ENCODE measurements at regions not wholly inside any gene's neighbourhood (a gene's known extent, or its start where the extent isn't known, plus 50 kb on each side); places are given as distances from the start of the nearest gene placed in this dataset.

DNA sequence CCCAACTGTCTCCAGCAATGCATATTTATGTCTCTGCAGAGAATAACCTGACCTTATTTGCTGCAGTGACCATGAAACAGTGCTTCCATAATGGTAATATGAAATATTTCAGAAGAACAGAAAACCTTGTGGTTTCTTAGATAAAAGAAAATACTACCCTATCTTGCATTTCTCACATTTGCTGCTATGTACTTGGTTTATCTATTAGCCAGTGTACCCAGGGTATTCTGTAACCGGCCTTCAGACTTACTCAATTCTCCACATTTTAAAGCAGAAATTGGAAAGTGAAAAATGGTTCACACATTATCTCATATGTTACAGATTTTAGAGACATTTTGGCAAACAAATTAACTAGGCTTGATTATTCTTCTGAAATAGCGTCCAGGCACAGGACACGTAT is 57.9 kb upstream of the CCDC91 start:
- TF ChIP-seq, protein P1, sequence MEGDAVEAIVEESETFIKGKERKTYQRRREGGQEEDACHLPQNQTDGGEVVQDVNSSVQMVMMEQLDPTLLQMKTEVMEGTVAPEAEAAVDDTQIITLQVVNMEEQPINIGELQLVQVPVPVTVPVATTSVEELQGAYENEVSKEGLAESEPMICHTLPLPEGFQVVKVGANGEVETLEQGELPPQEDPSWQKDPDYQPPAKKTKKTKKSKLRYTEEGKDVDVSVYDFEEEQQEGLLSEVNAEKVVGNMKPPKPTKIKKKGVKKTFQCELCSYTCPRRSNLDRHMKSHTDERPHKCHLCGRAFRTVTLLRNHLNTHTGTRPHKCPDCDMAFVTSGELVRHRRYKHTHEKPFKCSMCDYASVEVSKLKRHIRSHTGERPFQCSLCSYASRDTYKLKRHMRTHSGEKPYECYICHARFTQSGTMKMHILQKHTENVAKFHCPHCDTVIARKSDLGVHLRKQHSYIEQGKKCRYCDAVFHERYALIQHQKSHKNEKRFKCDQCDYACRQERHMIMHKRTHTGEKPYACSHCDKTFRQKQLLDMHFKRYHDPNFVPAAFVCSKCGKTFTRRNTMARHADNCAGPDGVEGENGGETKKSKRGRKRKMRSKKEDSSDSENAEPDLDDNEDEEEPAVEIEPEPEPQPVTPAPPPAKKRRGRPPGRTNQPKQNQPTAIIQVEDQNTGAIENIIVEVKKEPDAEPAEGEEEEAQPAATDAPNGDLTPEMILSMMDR (conservative IDR thresholded peaks at IDR 0.05) = no peak
- no peak overlapping the region for H3K4me3 Mint-ChIP-seq
- no peak overlapping the region for H3K27ac Mint-ChIP-seq (ENCODE audit: unreplicated experiment)
- H3K36me3 Mint-ChIP-seq (ENCODE audit: low read depth) = no peaks in the 10 kb centered on the region
- no peaks in the 10 kb centered on the region for H3K9me3 Mint-ChIP-seq
- no peak for DNase-seq (ENCODE audit: low read depth, low spot score)
- no peaks in the 10 kb centered on the region for H3K27me3 Mint-ChIP-seq (ENCODE audit: low read depth)
- H3K4me1 Mint-ChIP-seq = no peaks in the 10 kb centered on the region

DNA sequence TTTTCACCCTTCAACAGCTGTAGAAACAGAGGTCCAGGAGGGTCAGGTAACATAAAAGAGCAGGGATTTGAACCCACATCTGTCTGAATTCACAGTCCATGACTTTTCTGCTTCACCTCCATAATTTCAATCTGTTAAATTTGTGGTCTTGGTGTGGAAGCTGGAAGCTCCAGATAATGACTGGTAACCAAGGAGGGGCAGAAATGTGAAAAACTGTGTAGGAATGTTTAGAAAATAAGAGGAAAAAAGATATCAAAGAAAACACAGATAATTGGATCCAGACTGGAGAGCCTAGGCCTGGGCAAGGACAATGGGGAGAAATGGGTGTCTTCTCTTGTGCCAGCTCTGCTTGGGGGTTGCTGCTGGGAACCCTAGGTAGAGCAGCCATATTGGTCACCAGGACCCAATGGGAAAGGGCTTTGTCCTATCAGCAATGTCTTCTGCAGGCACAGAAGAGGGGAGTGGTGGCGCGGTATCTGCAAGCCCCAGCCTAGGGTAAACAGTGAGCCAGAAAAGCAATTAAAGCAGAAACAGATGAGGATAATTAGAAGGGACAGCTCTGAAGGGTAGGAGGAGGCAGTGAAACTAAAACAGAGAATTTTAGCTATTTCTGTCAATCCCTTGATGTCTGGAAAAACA is 54.3 kb upstream of the CCDC91 start:
- H3K9me3 Mint-ChIP-seq = no peaks in the 10 kb centered on the region
- H3K27ac Mint-ChIP-seq (ENCODE audit: unreplicated experiment) = no peak overlapping the region
- no peaks in the 10 kb centered on the region for H3K27me3 Mint-ChIP-seq (ENCODE audit: low read depth)
- no peak overlapping the region for H3K4me3 Mint-ChIP-seq
- TF ChIP-seq, protein P1 (conservative IDR thresholded peaks at IDR 0.05) = no peak
- DNase-seq (ENCODE audit: low read depth, low spot score) = no peak
- H3K36me3 Mint-ChIP-seq (ENCODE audit: low read depth) = no peaks in the 10 kb centered on the region
- H3K4me1 Mint-ChIP-seq = no peaks in the 10 kb centered on the region

DNA sequence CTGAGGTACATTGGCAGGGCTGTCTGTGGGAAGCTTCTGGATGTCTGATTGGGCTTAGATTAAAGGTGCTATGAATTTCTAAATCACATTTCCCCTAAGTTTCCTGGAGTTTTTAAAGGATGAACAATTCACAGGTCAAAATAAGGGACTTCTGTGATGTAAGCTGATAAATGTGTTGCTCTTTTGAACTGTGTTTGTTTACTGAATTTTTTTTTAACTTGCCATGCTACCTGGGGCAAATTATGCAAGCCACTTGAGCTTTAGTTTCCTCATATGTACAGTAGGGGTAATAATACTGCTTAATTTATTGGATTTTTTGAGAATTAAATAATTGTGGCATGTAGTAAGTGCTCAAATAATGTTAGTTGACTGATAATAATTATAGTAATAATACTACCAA is 52.8 kb upstream of the CCDC91 start:
- Mint-ChIP-seq H3K4me3 (no peak overlapping the region), H3K4me1 (no peaks in the 10 kb centered on the region), H3K36me3 (ENCODE audit: low read depth) (no peaks in the 10 kb centered on the region), H3K9me3 (no peaks in the 10 kb centered on the region), H3K27me3 (ENCODE audit: low read depth) (no peaks in the 10 kb centered on the region), H3K27ac (ENCODE audit: unreplicated experiment) (no peak overlapping the region)
- TF ChIP-seq, protein P1 (conservative IDR thresholded peaks at IDR 0.05) = no peak
- DNase-seq (ENCODE audit: low read depth, low spot score) = no peak

DNA sequence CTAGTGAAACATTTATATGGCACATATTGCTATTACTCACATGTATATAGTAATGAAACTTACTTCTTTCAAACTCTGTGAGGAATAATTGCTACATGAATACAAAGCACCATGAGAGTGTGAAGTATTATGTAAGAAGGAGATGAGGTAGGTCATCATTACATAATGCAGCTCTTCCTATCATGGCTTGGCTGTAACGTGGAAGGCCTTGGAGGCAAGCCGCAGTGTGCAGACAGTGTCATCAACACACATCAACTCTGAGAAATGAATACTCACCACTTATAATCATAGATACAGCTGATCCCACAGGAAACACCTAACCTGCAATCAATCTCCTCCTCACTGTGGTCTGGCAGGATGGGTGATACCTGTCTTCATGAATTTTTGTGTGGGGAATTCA is 49.9 kb upstream of the CCDC91 start:
- Mint-ChIP-seq H3K36me3 (ENCODE audit: low read depth) (no peaks in the 10 kb centered on the region), H3K27ac (ENCODE audit: unreplicated experiment) (no peak overlapping the region), H3K27me3 (ENCODE audit: low read depth) (no peaks in the 10 kb centered on the region)

More for the DNA sequence above, 49.9 kb upstream of the CCDC91 start:
- no peak overlapping the region for H3K4me3 Mint-ChIP-seq
- H3K4me1 Mint-ChIP-seq = no peaks in the 10 kb centered on the region
- TF ChIP-seq, protein P1 (conservative IDR thresholded peaks at IDR 0.05) = no peak
- no peaks in the 10 kb centered on the region for H3K9me3 Mint-ChIP-seq
- DNase-seq (ENCODE audit: low read depth, low spot score) = no peak

Data from neural crest cell (in vitro differentiated cells).